OCI-LY7 (cell line): ENCODE measurements at regions not wholly inside any gene's neighbourhood (a gene's known extent, or its start where the extent isn't known, plus 50 kb on each side); places are given as distances from the start of the nearest gene placed in this dataset.
"Not testable (repeated sequence)": the region's sequence is repeated elsewhere in the genome, so short reads cannot be mapped to it uniquely, and the experiment has no call there.

Experiments
- EZH2phosphoT487 ChIP-seq: fragments of 200-600 bp; sonication (generic); IDR thresholded peaks from 2 replicates; pipeline ENCODE4 v1.6.1; 2018; ENCODE audit warnings: low read depth, borderline replicate concordance, mild to moderate bottlenecking, mixed run types, antibody characterized with exemption, low read length, moderate library complexity, mixed read lengths
- TF ChIP-seq, protein P1 (sequence below): fragments of 200-600 bp; sonication (generic); conservative IDR thresholded peaks from 2 replicates; pipeline ENCODE4 v1.5.1; 2014; ENCODE audit warnings: mild to moderate bottlenecking, antibody characterized with exemption, low read length, moderate library complexity, mixed read lengths

DNA sequence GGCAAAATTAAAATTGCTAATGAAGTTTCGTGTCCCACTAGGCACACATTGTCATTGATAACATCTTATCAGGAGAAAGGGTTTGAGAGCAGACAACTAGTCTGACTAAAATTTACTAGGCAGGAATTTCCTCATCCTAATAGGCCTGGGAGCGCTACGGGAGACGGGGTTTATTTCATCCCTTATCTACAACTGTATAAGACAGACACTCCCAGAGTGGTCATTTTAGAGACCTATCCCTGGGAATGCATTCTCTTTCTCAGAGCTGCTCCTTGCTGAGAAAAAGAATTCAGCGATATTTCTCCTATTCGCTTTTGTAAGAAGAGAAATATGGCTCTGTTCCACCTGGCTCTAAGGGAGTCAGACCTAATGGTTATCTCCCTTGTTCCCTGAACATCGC lies 191.8 kb downstream of the NDUFS4 start:
- TF ChIP-seq, protein P1, sequence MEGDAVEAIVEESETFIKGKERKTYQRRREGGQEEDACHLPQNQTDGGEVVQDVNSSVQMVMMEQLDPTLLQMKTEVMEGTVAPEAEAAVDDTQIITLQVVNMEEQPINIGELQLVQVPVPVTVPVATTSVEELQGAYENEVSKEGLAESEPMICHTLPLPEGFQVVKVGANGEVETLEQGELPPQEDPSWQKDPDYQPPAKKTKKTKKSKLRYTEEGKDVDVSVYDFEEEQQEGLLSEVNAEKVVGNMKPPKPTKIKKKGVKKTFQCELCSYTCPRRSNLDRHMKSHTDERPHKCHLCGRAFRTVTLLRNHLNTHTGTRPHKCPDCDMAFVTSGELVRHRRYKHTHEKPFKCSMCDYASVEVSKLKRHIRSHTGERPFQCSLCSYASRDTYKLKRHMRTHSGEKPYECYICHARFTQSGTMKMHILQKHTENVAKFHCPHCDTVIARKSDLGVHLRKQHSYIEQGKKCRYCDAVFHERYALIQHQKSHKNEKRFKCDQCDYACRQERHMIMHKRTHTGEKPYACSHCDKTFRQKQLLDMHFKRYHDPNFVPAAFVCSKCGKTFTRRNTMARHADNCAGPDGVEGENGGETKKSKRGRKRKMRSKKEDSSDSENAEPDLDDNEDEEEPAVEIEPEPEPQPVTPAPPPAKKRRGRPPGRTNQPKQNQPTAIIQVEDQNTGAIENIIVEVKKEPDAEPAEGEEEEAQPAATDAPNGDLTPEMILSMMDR: not testable (repeated sequence)
- not testable (repeated sequence) for TF ChIP-seq EZH2phosphoT487
